ENCODE measurements at regions not wholly inside any gene's neighbourhood (a gene's known extent, or its start where the extent isn't known, plus 50 kb on each side); places are given as distances from the start of the nearest gene placed in this dataset.

DNA sequence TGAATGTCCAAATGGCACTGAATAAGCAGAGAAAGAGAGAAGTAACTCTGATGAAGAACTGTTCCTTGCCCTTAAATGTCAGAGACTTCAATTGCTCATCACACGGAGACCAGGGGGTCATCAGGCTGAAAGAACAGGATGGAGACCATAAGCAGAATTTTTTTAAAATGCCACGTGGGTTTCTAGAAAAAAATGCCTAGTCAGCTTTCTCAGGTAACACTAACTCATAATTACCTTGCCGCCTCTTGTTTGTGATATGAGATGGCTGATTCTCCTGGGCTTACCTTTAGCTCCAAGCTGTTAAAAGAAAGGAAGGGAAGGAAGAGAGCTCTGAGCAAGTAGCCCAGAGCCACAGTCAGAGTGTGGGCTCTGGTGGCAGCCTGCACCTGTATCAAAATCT, 372.0 kb downstream of the GPAM start:
- Histone ChIP-seq H2BK12ac (ENCODE audit: low read depth, low read length) (no peak overlapping the region), H3K4me3 (ENCODE audit: extremely low read depth in 1 of 4, insufficient read depth in 2 of 4, low read depth in 3 of 4, low read length in 4 of 4) (no peak overlapping the region), H2BK20ac (ENCODE audit: low read length) (no peak overlapping the region), H2AFZ (ENCODE audit: low read length) (no peak overlapping the region), H4K5ac (ENCODE audit: insufficient read length, low read depth, low read length) (no peak overlapping the region), H4K91ac (replicated peaks; ENCODE audit: insufficient read length, low read length) (no peak overlapping the region), H4K20me1 (replicated peaks in 1 of 2; ENCODE audit: control insufficient read depth in 1 of 2, insufficient read depth in 2 of 2, low read length in 2 of 2) (no peaks in the 10 kb centered on the region), H3K79me1 (ENCODE audit: low read depth, low read length) (no peaks in the 10 kb centered on the region), H3K9ac (replicated peaks in 1 of 4; ENCODE audit: extremely low read depth in 1 of 4, low read depth in 3 of 4, low read length in 3 of 4) (no peak overlapping the region), H3K4ac (replicated peaks; ENCODE audit: insufficient read length, low read depth, low read length) (no peak overlapping the region), H2BK5ac (ENCODE audit: low read depth, low read length) (no peak overlapping the region), H2BK15ac (ENCODE audit: low read length) (no peak overlapping the region), H3K18ac (ENCODE audit: extremely low read depth, low read length) (no peak overlapping the region), H3K36me3 (ENCODE audit: control insufficient read depth in 2 of 4, insufficient read depth in 4 of 4, low read length in 3 of 4) (no peaks in the 10 kb centered on the region), H4K8ac (ENCODE audit: extremely low read depth, insufficient read depth, low read length) (no peak overlapping the region), H3K23ac (ENCODE audit: insufficient read length) (no peak overlapping the region), H3K27me3 (replicated peaks in 1 of 4; ENCODE audit: control insufficient read depth in 3 of 4, extremely low read depth in 1 of 4, insufficient read depth in 3 of 4, low read length in 3 of 4) (no peaks in the 10 kb centered on the region), H2BK120ac (replicated peaks; ENCODE audit: low read depth, low read length) (no peak overlapping the region), H3K23me2 (ENCODE audit: low read depth, low read length) (no peaks in the 10 kb centered on the region; the same call in 1 of the 2 replicates), H3K4me1 (replicated peaks in 1 of 4; ENCODE audit: control insufficient read depth in 3 of 4, insufficient read depth in 4 of 4, low read length in 3 of 4) (no peaks in the 10 kb centered on the region), H3K56ac (replicated peaks; ENCODE audit: insufficient read length, low read depth, low read length) (no peak overlapping the region), H3K4me2 (ENCODE audit: insufficient read depth in 1 of 2, low read depth in 2 of 2, low read length in 2 of 2) (no peak overlapping the region), H3K27ac (ENCODE audit: low read depth, low read length) (no peak overlapping the region), H3K9me3 (ENCODE audit: insufficient read depth in 2 of 2, low read depth in 1 of 2, low read length in 1 of 2) (no peaks in the 10 kb centered on the region; a peak in 1 of 4 replicates), H3K79me2 (ENCODE audit: control insufficient read depth in 1 of 2, insufficient read depth in 2 of 2, low read length in 2 of 2) (no peaks in the 10 kb centered on the region), H2AK5ac (ENCODE audit: low read depth, low read length) (no peak overlapping the region), H3K14ac (ENCODE audit: insufficient read length) (no peak overlapping the region)
- no peak for TF ChIP-seq SAP30 (IDR thresholded peaks at IDR 0.05; ENCODE audit: insufficient read depth, insufficient replicate concordance, low read length)
- TF ChIP-seq SP1 (IDR thresholded peaks at IDR 0.05; ENCODE audit: low read depth, low read length): no peak
- TF ChIP-seq SIN3A (conservative IDR thresholded peaks at IDR 0.05 in 1 of 2, IDR thresholded peaks at IDR 0.05 in 1 of 2; ENCODE audit: low read depth in 1 of 2, low read length in 2 of 2): no peak
- TF ChIP-seq HDAC2 (IDR thresholded peaks at IDR 0.05; ENCODE audit: borderline replicate concordance in 1 of 2, low read depth in 2 of 2, low read length in 2 of 2): no peak
- TF ChIP-seq, protein P1, sequence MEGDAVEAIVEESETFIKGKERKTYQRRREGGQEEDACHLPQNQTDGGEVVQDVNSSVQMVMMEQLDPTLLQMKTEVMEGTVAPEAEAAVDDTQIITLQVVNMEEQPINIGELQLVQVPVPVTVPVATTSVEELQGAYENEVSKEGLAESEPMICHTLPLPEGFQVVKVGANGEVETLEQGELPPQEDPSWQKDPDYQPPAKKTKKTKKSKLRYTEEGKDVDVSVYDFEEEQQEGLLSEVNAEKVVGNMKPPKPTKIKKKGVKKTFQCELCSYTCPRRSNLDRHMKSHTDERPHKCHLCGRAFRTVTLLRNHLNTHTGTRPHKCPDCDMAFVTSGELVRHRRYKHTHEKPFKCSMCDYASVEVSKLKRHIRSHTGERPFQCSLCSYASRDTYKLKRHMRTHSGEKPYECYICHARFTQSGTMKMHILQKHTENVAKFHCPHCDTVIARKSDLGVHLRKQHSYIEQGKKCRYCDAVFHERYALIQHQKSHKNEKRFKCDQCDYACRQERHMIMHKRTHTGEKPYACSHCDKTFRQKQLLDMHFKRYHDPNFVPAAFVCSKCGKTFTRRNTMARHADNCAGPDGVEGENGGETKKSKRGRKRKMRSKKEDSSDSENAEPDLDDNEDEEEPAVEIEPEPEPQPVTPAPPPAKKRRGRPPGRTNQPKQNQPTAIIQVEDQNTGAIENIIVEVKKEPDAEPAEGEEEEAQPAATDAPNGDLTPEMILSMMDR (IDR thresholded peaks at IDR 0.05; ENCODE audit: control extremely low read depth in 1 of 3, insufficient read depth in 1 of 3, low read depth in 1 of 3, low read length in 3 of 3): no peak
- TF ChIP-seq JUND (IDR thresholded peaks at IDR 0.05; ENCODE audit: low read length): no peak
- TF ChIP-seq RXRA (IDR thresholded peaks at IDR 0.05; ENCODE audit: insufficient read depth, low read depth, low read length): no peak
- no peak for TF ChIP-seq EZH2 (IDR thresholded peaks at IDR 0.05; ENCODE audit: low read depth, low read length, severe bottlenecking)
- no peak for TF ChIP-seq TAF1 (IDR thresholded peaks at IDR 0.05; ENCODE audit: low read depth, low read length)
- no peak for TF ChIP-seq SP2 (IDR thresholded peaks at IDR 0.05; ENCODE audit: low read length)
- no peak for TF ChIP-seq TBP (IDR thresholded peaks at IDR 0.05; ENCODE audit: low read depth, low read length)
- CTCF ChIA-PET (ENCODE audit: partially characterized antibody): no interaction called here
- DNase-seq (ENCODE audit: low read depth in 1 of 2, low spot score in 2 of 2) (no peak), FAIRE-seq (no peak)
- POLR2A ChIA-PET (ENCODE audit: partially characterized antibody): no interaction called here
- WGBS, 2 experiments (ENCODE audit: extremely low coverage in 1 of 2, insufficient coverage in 1 of 2, insufficient read length in 1 of 2, insufficient replicate concordance in 2 of 2, low coverage in 1 of 2, low lambda C conversion rate in 2 of 2, missing lambda C conversion rate in 1 of 2): 90% methylated on average over 3 of the region's 3 CpGs; no CpG with 5 or more reads in 1 of the 2 experiments

Data from H1 (cell line).